ENCODE measurements at regions not wholly inside any gene's neighbourhood (a gene's known extent, or its start where the extent isn't known, plus 50 kb on each side); places are given as distances from the start of the nearest gene placed in this dataset.

- intact Hi-C loops (cut with micrococcal nuclease): no loop called here
- Mint-ChIP-seq H3K9me3 (peaks cover 6 to 19% (median 8%) of the 10 kb centered on the region in 7 donors), H3K36me3 (peaks cover 0 to 2% of the 10 kb centered on the region in 2 donors), H3K4me1 (peaks cover 45% of the 10 kb centered on the region), H3K4me3 (no peak overlapping the region), H3K27ac (no peak overlapping the region), H3K27me3 (ENCODE audit: low read depth in 3 of 3) (peaks cover 0 to 6% (median 4%) of the 10 kb centered on the region in 3 donors)
- WGBS (ENCODE audit: insufficient coverage): 98% methylated on average over 6 of the region's 8 CpGs
- H3K4me2 ChIP-seq (replicated peaks; ENCODE audit: extremely low read depth, low read length, poor library complexity, severe bottlenecking): no peak overlapping the region
- no peak overlapping the region for H3K4me3 ChIP-seq (replicated peaks in 1 of 3; ENCODE audit: low read depth in 2 of 3, low read length in 3 of 3)
- H3K79me2 ChIP-seq (ENCODE audit: insufficient read depth, low read length): no peaks in the 10 kb centered on the region
- no peaks in the 10 kb centered on the region for H3K27me3 ChIP-seq (ENCODE audit: control insufficient read depth in 2 of 2, insufficient read depth in 2 of 2, low read length in 2 of 2)
- H4K20me1 ChIP-seq (ENCODE audit: insufficient read depth, low read length): no peaks in the 10 kb centered on the region
- H3K36me3 ChIP-seq (replicated peaks in 1 of 2; ENCODE audit: control insufficient read depth in 1 of 2, insufficient read depth in 2 of 2, low read length in 2 of 2): no peaks in the 10 kb centered on the region
- H3K9me3 ChIP-seq (replicated peaks in 1 of 2; ENCODE audit: control insufficient read depth in 1 of 2, insufficient read depth in 1 of 2, low read length in 2 of 2): peaks cover 0 to 11% of the 10 kb centered on the region in 2 donors
- no peak overlapping the region for H3K27ac ChIP-seq (ENCODE audit: low read depth in 1 of 2, low read length in 2 of 2)
- no peak for DNase-seq
- H3K9ac ChIP-seq (ENCODE audit: insufficient read depth, low read length, poor library complexity, severe bottlenecking): no peak overlapping the region
- TF ChIP-seq, protein P1, sequence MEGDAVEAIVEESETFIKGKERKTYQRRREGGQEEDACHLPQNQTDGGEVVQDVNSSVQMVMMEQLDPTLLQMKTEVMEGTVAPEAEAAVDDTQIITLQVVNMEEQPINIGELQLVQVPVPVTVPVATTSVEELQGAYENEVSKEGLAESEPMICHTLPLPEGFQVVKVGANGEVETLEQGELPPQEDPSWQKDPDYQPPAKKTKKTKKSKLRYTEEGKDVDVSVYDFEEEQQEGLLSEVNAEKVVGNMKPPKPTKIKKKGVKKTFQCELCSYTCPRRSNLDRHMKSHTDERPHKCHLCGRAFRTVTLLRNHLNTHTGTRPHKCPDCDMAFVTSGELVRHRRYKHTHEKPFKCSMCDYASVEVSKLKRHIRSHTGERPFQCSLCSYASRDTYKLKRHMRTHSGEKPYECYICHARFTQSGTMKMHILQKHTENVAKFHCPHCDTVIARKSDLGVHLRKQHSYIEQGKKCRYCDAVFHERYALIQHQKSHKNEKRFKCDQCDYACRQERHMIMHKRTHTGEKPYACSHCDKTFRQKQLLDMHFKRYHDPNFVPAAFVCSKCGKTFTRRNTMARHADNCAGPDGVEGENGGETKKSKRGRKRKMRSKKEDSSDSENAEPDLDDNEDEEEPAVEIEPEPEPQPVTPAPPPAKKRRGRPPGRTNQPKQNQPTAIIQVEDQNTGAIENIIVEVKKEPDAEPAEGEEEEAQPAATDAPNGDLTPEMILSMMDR (IDR thresholded peaks at IDR 0.05): no peak
- H3K4me1 ChIP-seq (ENCODE audit: control insufficient read depth in 1 of 2, insufficient read depth in 2 of 2, low read length in 2 of 2): peaks cover 18 to 37% of the 10 kb centered on the region in 2 donors
- no peak overlapping the region for H2AFZ ChIP-seq (ENCODE audit: insufficient read depth, low read depth, low read length, poor library complexity, severe bottlenecking)
Observed at GRCh38 chr7:105002-105401, 87.4 kb upstream of the FAM20C start.

DNA sequence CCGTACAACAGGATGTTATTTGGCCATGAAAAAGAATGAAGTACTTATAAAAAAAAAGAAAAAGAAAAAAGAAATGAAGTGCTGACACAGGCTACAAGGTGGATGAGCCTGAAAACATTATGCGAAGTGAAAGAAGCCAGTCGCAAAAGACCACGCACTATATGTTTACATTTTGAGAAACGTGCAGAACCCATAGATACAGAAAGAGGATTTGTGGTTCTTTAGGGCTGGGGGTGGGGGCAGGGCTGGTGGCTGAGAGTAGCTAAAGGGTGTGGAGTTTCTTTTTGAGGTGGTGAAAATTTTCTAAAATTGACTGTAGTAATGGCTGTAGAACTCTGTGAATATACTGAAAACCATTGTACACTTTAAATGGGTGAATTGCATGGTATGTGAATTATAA, 86.0 kb upstream of the FAM20C start:
- TF ChIP-seq, protein P1 (IDR thresholded peaks at IDR 0.05): no peak
- DNase-seq: no peak
- H3K4me1 ChIP-seq (ENCODE audit: control insufficient read depth in 1 of 2, insufficient read depth in 2 of 2, low read length in 2 of 2): peaks cover 14 to 29% of the 10 kb centered on the region in 2 donors
- peaks cover 6 to 18% (median 8%) of the 10 kb centered on the region in 7 donors for H3K9me3 Mint-ChIP-seq
- intact Hi-C loops (cut with micrococcal nuclease): no loop called here
- H3K27me3 Mint-ChIP-seq (ENCODE audit: low read depth in 3 of 3): peaks cover 0 to 6% (median 4%) of the 10 kb centered on the region in 3 donors
- no peak overlapping the region for H3K4me2 ChIP-seq (replicated peaks; ENCODE audit: extremely low read depth, low read length, poor library complexity, severe bottlenecking)
- no peaks in the 10 kb centered on the region for H3K36me3 ChIP-seq (replicated peaks in 1 of 2; ENCODE audit: control insufficient read depth in 1 of 2, insufficient read depth in 2 of 2, low read length in 2 of 2)
- no peaks in the 10 kb centered on the region for H4K20me1 ChIP-seq (ENCODE audit: insufficient read depth, low read length)
- H3K9me3 ChIP-seq (replicated peaks in 1 of 2; ENCODE audit: control insufficient read depth in 1 of 2, insufficient read depth in 1 of 2, low read length in 2 of 2): peaks cover 0 to 11% of the 10 kb centered on the region in 2 donors
- H3K4me3 Mint-ChIP-seq: no peak overlapping the region
- no peak overlapping the region for H2AFZ ChIP-seq (ENCODE audit: insufficient read depth, low read depth, low read length, poor library complexity, severe bottlenecking)
- H3K79me2 ChIP-seq (ENCODE audit: insufficient read depth, low read length): no peaks in the 10 kb centered on the region
- no peaks in the 10 kb centered on the region for H3K36me3 Mint-ChIP-seq
- H3K27ac Mint-ChIP-seq: no peak overlapping the region
- H3K27me3 ChIP-seq (ENCODE audit: control insufficient read depth in 2 of 2, insufficient read depth in 2 of 2, low read length in 2 of 2): no peaks in the 10 kb centered on the region
- H3K4me3 ChIP-seq (replicated peaks in 1 of 3; ENCODE audit: low read depth in 2 of 3, low read length in 3 of 3): no peak overlapping the region
- no peak overlapping the region for H3K27ac ChIP-seq (ENCODE audit: low read depth in 1 of 2, low read length in 2 of 2)
- 67% methylated on average over 5 of the region's 5 CpGs for WGBS (ENCODE audit: insufficient coverage)
- H3K9ac ChIP-seq (ENCODE audit: insufficient read depth, low read length, poor library complexity, severe bottlenecking): no peak overlapping the region
- peaks cover 41% of the 10 kb centered on the region for H3K4me1 Mint-ChIP-seq

All from CD14-positive monocyte (primary cell).